ENCODE measurements at regions not wholly inside any gene's neighbourhood (a gene's known extent, or its start where the extent isn't known, plus 50 kb on each side); places are given as distances from the start of the nearest gene placed in this dataset.

GRCh38 chr20:57967364-57967763 is 257.5 kb upstream of the PMEPA1 start:
- TF ChIP-seq CTCF (conservative IDR thresholded peaks at IDR 0.05; ENCODE audit: low read depth, low read length) (no peak), EZH2 (IDR thresholded peaks at IDR 0.05; ENCODE audit: borderline replicate concordance, low read depth, low read length, poor library complexity, severe bottlenecking) (no peak)
- Histone ChIP-seq H3K4me1 (ENCODE audit: insufficient read depth, low read length, poor library complexity, severe bottlenecking) (no peaks in the 10 kb centered on the region), H3K27ac (ENCODE audit: low read depth, low read length, poor library complexity, severe bottlenecking) (no peak overlapping the region), H3K9me3 (ENCODE audit: low read depth, low read length, poor library complexity, severe bottlenecking) (no peaks in the 10 kb centered on the region), H3K27me3 (replicated peaks; ENCODE audit: insufficient read depth, low read depth, low read length, poor library complexity) (no peaks in the 10 kb centered on the region), H3K4me3 (ENCODE audit: low read depth, low read length, poor library complexity, severe bottlenecking) (no peak overlapping the region), H3K36me3 (ENCODE audit: insufficient read depth, low read length, poor library complexity, severe bottlenecking) (no peaks in the 10 kb centered on the region)
- no peak for DNase-seq (ENCODE audit: low spot score)
- BruUV-seq (replicated peaks), result no TSS peak
- ChIA-PET POLR2A (ENCODE audit: low non-redundant PET) (no interaction called here), CTCF (no interaction called here)
- intact Hi-C loops (cut with micrococcal nuclease; ENCODE audit: unreplicated experiment), result no loop called here

DNA sequence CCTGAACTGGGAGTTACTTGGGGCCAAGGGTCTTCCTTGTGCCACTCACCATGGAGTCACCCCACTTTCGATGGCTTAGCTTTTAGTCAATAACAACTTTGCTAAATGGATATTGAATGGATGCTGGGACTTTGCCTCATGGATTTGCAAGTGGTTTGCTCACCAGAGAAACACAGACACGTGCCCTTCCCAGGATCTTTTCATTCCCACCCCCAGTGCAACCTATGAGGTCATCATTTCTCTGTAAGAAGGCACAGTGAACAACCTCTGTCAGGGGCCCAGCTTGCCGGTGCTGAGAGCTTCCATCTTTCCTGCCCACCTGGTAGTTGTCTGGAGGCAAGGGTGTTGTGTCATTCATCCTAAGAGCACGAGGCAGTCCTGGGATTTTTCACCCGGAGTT is 256.8 kb upstream of the PMEPA1 start:
- POLR2A ChIA-PET (ENCODE audit: low non-redundant PET), result no interaction called here

DNA sequence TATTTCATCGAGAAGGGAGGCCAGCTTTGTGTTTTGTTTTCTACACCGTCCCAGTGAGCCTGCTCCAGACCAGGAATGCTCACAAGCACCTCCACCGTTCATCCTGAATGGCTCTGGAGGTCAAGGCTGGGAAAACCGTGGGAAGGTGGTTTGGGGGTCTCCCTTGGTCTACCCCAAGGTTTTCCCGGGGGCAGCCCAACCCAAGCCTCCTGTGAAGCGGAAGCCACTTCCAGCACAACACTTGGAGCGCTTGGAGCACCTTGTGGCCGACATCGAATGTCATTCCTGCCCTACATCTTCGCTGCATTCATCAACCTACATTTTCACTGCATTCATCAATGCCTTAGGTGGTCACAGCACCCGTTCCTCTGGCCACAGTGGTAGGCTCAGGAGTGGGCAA is 255.6 kb upstream of the PMEPA1 start:
- H3K9me3 ChIP-seq (ENCODE audit: low read depth, low read length, poor library complexity, severe bottlenecking), result no peaks in the 10 kb centered on the region
- CTCF ChIA-PET, result no interaction called here
- H3K27me3 ChIP-seq (replicated peaks; ENCODE audit: insufficient read depth, low read depth, low read length, poor library complexity), result no peaks in the 10 kb centered on the region
- TF ChIP-seq CTCF (conservative IDR thresholded peaks at IDR 0.05; ENCODE audit: low read depth, low read length), result no peak
- TF ChIP-seq EZH2 (IDR thresholded peaks at IDR 0.05; ENCODE audit: borderline replicate concordance, low read depth, low read length, poor library complexity, severe bottlenecking), result no peak
- H3K4me3 ChIP-seq (ENCODE audit: low read depth, low read length, poor library complexity, severe bottlenecking), result no peak overlapping the region
- POLR2A ChIA-PET (ENCODE audit: low non-redundant PET), result no interaction called here
- no peak overlapping the region for H3K27ac ChIP-seq (ENCODE audit: low read depth, low read length, poor library complexity, severe bottlenecking)
- no peaks in the 10 kb centered on the region for H3K4me1 ChIP-seq (ENCODE audit: insufficient read depth, low read length, poor library complexity, severe bottlenecking)
- H3K36me3 ChIP-seq (ENCODE audit: insufficient read depth, low read length, poor library complexity, severe bottlenecking), result no peaks in the 10 kb centered on the region
- intact Hi-C loops (cut with micrococcal nuclease; ENCODE audit: unreplicated experiment), result no loop called here
- BruUV-seq (replicated peaks), result no TSS peak
- no peak for DNase-seq (ENCODE audit: low spot score)

More for the DNA sequence above, 256.8 kb upstream of the PMEPA1 start:
- H3K27ac ChIP-seq (ENCODE audit: low read depth, low read length, poor library complexity, severe bottlenecking), result no peak overlapping the region
- no peaks in the 10 kb centered on the region for H3K36me3 ChIP-seq (ENCODE audit: insufficient read depth, low read length, poor library complexity, severe bottlenecking)
- TF ChIP-seq EZH2 (IDR thresholded peaks at IDR 0.05; ENCODE audit: borderline replicate concordance, low read depth, low read length, poor library complexity, severe bottlenecking) (no peak), CTCF (conservative IDR thresholded peaks at IDR 0.05; ENCODE audit: low read depth, low read length) (no peak)
- no peaks in the 10 kb centered on the region for H3K27me3 ChIP-seq (replicated peaks; ENCODE audit: insufficient read depth, low read depth, low read length, poor library complexity)
- DNase-seq (ENCODE audit: low spot score), result no peak
- H3K4me1 ChIP-seq (ENCODE audit: insufficient read depth, low read length, poor library complexity, severe bottlenecking), result no peaks in the 10 kb centered on the region
- CTCF ChIA-PET, result no interaction called here
- H3K4me3 ChIP-seq (ENCODE audit: low read depth, low read length, poor library complexity, severe bottlenecking), result no peak overlapping the region
- BruUV-seq (replicated peaks), result no TSS peak
- intact Hi-C loops (cut with micrococcal nuclease; ENCODE audit: unreplicated experiment), result no loop called here
- no peaks in the 10 kb centered on the region for H3K9me3 ChIP-seq (ENCODE audit: low read depth, low read length, poor library complexity, severe bottlenecking)
